HG03432 (cell line): ENCODE measurements at regions not wholly inside any gene's neighbourhood (a gene's known extent, or its start where the extent isn't known, plus 50 kb on each side); places are given as distances from the start of the nearest gene placed in this dataset.

Source experiments
- ATAC-seq: cut with Tn5 transposase; IDR thresholded peaks from one replicate; pipeline ENCODE4 v1.9.1; 2021; ENCODE audit warnings: mild to moderate bottlenecking, moderate library complexity; ENCODE audit not compliant: unreplicated experiment

DNA sequence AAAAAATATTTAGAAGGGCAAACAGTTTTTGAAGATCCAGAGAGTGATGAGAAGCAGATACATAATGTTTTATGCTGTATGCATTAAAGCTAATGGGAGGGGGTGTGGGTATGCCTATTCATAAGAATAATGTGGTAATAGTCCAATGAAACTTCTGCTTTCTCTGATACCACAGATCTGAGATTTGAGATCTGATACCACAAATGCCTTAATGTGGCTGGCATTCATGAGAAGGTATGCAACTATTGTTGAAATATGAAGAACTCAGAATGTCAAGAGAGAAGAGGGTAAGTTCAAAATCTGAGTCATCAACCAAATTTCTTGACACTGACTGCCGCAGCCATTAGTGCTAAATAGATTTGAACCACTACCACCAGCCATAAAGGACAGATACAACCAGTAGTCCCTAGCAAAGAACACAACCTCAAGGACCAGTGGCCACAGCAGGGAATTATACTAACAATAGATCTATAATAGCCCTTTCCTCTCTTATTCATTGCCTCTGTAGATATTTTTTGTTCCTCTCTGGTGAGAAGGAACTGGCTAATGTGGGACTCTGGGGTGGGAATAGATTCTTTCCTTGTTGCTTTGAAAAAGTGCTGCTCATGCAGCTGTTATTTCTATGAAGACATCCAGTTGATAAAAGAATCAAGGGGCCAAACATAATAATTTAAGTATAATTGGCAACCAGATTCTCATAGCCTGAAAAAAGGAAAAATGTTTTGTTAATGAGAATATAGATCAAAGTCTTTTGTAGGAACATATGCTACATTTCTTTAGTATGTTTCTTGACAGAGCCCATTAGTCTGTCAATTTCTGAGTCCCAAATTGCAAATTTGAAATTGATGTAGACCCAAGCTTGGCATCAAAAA lies 256.5 kb upstream of the ZNF608 start:
- peak; percentile 29 for ATAC-seq

DNA sequence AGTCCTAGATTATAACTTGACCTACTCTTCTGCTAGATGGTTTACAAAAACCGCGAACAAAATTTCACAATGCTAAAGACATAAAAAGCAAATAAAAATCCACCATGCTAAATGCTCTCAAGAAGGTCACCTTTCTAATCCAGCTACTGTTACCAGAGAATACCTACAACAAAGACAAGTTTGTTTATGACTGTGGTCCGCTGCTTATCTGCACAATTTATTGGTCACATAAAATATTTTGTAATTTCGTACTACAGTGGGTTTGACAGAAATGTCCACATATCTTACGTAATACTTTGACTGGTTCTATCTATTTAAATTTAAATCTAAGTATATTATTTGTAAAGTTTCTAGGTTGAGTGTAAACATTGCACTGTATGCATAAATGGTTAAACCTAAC lies 257.6 kb upstream of the ZNF608 start:
- no peak for ATAC-seq

DNA sequence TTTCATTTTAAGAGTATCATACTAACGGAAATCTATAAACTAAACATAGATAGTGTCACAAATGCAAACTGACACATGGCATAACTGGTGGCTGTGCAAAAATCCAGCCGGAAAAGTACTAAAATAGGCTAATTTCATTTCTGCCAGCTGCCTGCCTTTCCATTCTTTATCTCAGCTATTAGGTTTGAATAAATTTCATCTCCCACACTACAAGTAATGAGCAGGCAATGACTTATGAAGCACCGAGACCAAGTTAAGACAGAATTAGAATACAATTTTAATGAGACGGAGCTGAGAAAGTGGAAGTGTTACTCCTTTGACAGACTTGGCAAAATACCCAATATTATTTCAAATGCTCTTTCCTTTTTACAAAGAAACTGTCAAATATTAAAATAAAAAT lies 258.8 kb upstream of the ZNF608 start:
- peak; percentile 40 for ATAC-seq

DNA sequence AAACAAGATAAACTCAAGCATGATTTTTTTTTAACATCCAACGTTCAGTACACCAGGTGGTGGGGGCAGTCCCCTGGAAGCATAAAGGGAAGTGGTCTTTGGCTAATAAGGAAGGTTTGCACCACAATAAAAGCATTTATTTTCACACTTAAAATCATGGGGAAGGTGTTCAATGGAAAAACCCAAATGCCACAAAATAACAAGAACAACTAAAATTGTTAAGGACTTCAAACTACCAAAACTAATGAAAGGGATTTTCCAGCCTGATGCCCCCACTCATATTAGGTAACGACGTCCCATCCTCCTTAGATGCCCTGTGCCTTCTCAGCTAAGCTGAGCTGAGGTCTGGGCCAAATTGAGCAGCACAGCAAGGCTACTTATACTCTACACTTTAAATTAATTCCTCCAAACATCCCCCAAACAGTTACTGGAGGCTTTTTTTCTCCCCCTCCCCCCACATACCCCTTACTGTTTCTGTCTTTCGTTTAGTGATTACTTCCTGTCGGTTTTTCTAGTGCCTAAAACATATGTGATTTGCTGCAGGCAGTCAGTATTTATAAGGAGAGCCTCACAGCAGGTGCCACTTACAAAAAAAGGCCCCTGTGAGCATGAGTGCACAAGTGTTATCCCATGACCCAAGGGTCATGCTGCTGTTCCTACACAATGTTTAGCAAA lies 259.7 kb upstream of the ZNF608 start:
- ATAC-seq, result peak; percentile 71

DNA sequence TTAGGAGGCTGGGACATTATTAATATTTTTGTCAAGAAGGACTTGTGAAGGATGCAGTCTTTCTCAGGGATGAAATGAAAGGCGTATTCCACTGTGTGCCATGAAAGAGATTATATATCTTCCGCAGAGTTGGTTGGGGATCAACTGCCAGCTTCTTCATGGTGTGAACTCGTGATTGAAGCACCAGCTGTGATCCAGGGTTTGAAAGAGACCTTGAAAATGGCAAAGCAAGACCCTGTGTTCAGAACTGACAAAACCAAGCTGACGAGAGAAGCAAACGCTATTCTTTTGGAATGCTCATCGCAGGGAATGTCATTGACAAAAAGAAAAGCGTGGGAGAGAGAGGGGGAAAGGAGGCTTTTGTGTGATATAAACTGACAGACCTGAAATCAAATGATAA lies 263.9 kb upstream of the ZNF608 start:
- no peak for ATAC-seq

DNA sequence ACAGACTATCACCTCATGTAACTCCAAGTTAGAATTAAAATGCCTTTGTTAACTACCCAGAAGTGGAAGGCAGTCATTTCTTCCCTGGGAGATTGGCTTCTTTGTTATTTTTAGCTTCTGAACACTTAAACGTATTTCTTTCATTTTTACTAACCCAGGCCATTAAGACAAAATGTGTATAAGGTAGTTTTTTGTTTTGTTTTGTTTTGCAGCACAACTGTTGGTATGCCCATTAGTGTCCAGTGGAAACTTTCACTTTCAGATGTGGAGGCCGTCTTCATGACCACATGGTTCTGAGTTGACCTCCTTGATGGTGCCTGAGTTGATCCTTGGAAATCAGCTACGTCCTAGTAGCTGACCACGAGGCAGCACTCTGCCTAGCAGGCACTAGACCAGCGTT lies 264.6 kb upstream of the ZNF608 start:
- peak; percentile 43 for ATAC-seq

DNA sequence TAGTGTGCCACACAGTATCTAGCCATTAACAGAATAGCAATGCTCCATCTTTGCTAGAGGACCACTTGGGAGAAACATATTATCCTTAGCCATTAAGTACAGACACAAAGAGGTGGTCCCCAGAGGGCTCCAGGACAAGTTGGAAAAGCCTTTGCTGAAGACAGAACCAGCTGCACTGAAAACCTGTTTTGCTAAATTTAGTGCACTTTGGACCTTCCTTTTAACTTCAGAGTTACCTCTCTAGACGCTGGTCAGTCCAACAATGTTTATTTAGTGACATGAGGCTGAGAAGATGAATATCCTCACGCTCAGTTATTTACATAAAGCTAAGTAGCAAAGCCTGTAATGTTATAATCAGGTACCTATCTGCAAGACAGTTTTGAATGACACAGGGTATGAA lies 265.0 kb upstream of the ZNF608 start:
- no peak for ATAC-seq

DNA sequence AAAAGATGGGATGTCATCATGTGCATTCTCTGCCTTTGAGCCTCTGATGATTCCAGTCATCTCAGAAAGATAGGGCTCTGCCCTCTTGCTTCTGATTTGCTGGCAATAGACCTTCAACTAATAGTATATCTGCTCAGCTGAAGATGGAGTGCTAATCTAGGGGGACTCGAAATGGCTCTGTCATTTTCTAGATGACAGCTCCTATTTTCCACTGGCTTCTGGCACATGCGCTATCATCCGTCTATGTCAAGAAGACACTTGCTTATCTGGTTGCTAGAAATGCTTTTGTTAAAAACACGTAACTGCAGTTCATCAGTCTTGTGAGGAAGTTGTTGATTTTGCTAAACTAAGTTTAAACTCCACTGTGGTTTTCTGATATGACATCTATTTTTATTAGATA lies 265.5 kb upstream of the ZNF608 start:
- ATAC-seq, result no peak

DNA sequence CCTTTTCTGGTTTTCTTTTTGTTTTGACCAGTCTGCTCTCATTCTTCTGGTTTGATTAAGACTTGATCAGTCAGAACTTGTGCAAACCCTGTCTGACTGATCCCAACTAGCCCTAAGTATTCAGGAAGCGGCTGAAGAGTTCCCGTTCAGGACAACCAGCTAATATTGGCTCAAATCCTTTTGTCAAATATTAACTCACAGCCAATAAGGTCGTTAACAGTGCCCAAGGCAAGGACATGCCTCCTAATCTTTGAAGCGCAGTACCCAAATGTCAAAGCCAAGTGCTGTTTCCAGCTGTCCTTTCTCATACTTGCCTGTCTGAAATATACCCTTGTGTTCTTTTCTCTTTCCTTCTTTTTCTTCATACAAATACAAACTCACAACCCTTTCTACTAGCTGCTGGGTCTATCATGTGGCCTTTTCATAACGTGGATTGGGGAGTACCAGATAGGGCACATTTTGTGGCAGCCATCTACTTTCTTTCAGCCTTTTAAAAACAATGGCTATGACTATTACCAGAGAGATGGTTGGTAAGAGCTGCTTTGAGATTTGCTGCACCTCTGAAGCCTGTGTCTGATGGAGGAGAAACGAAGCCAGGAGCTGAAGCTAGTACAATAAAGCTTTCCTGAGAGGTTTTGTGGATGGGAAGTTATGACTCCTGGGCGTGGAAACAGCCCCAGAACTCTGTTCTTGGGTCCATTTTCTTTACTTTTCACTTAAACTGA lies 266.4 kb upstream of the ZNF608 start:
- ATAC-seq, result no peak

DNA sequence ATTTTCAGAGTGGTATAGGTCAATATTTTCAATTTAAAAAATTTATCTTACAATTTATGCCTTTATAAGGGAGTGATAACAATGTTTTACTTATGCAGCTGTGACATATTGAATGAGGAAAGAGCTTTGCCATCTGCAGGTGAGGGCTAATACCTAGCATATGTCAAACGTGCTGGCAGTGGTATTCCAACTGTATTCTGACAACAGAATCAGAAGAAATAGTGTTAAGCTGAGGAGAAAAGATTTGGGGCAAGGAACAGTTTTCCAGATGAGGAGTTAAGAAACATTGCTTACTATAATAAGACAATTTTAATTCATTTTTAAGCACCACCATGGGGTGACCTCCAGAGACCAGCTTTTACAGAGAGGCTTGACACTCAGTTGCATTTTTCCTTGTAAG lies 267.8 kb upstream of the ZNF608 start:
- no peak for ATAC-seq

DNA sequence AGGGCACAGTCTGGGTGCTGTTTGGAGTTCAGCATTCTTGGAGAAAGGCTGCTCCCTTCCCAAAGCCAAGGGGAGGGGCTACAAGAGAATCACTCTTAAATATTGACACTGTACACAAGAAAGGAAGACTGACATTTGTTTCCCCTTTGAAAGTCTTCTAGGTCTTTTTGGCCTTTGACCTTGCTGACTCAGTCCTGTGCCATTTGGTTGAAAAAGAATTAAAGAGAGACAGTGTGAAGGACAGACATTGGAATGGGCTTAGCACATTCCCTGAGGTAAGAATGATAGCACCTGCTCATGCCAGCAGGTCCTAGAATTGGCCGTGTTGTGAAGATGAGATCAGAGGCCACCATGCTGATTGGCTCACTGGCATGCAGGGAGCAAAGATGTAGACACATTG lies 271.4 kb upstream of the ZNF608 start:
- no peak for ATAC-seq

DNA sequence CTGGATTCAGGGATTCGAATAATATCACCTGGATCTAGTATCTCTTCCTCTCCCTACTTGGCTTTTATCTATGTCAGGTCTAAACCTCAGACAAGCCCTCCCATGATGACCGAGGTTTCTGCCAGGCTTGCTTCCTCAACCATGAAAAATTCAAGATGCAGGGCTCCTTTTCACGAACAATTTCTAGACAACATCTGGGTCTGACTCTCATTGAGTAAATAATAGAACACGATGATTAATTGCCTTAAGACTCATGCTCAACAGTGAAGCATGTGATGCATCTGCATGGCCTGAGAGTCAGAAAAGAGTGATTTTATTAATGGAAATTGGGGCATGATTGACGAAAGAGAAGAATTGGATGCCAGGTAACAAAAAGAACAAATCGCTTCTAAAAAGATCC lies 277.2 kb upstream of the ZNF608 start:
- ATAC-seq, result no peak

DNA sequence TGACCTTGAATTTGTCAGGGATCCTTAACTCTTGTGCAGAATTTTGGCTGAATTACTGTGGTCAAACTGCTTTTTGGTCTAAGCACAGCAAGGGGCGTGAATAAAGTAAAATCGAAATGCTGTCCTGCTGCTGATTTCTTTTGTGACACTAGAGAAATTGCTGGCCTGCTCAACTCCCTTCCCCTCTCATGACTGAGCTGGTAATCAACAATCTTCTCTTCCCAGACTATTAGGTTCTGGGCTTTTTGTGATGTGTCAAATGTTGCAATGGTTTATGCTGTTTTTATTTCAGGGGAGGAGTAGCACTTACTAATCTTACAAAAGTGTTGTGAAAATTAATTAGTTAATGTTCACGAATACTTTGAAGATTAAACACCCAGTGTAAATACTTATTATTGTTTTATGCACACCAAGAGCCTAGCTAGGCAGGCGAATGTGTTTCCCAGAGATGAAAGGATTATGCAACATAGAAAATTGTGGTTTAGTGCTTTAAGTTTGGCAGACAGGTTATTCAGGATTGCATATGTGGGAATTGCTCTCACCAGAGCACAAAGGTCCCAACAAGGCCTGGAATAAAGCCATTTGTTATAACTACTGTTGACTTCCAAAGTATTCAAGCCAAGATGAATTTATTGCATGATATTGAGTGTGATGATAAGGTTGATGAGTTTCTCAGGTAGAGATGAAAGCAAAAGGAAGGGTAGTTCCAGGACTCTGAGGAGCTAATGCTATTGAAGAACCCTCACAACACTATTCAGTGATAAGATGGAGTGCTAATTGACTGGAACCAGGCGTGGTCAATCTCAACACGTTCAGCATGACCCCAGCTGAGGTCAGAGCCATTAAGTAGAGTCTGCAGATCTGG lies 280.7 kb upstream of the ZNF608 start:
- no peak for ATAC-seq

DNA sequence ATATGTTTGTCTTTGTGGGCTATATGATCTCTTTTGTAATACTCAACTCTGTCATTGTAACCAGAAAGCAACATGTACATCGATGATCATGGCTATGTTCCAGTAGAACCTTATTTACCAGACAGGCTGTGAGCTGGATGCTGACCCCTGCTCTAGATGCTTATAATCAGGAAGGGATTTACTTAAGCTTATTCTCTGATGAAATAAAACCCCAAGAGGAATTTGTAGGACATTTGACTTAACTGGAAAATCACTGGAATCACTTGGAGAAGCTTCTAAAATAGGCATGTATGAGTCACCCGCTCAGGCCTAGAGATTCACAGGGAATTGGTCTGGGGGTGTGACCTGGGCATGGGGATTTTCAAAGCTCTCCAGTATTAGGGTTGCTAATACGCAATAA lies 285.8 kb upstream of the ZNF608 start:
- no peak for ATAC-seq

DNA sequence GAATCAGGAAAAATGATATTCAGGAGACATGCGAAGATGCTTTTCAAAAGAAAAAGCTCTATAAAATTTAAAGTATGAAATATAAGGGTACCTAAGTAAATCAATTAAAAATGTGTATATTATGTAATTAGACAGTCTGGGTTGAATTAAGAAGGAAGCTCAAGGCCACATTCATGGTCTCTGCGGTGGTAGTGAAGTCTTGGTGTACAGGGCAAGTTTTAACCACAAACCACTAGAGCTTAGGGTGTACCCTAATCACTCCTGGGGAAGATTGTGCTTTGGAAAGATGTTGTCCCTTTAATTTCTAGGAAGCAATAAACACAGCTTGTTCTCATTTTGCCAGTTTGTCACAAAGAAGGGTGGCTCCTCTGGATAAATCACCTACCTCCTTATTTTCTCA lies 287.2 kb upstream of the ZNF608 start:
- ATAC-seq, result no peak

DNA sequence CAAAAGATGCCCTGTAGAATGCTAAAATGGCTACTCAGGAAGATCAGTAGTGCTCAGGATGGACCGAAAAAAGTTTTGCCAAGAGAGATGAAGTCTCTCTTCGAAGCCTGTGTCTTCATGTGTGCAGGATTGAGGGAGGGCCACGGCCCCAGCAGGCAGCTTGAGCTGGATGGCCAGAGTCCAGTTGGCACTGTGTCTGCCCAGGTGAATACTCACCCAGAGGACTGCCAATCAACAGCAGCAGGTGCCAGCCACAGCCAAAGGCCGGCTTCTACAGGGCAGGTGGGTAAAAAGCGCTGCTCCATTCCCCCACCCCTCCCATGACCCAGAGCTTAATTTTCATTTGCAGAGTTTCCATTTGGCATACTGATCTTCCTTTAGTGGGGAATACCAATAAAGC lies 287.9 kb upstream of the ZNF608 start:
- ATAC-seq, result no peak

DNA sequence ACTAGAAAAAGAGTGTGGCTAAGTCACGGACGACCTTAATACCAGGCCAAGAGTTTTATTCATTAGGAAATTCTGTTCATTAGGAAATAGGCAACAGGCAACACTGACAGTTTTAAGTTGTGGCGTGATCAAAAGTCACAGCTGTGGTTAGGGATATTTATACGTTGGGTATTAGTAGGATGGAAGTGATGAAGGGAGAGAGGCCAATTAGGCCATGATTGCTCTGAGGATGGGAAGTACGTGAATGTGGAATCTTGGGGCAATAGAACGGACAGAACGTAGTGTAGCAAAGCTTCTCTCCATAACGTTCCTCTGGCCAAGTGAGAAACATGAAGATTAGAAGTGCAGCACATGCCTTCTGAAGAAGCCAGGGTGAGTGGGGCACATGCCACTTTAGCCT lies 290.1 kb upstream of the ZNF608 start:
- ATAC-seq, result no peak

DNA sequence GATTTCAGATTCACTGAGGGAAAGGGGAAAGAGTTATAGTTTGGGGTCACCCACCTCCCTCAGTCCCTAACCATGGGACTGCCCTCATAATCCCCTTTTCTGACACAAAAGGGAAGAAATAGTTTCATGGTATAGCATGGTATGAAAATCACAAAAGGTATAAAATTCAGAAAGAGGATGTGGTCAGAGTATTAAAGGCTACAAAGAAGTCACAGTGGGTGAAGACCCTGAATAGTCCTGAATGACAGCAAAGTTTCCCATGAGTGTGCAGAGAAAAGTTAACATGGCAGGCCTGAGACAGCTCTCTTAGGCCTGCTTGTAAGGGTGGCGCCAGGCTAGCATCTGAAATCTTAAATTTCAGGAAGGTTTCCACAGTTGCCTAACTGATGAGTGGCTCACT lies 290.6 kb upstream of the ZNF608 start:
- no peak for ATAC-seq

DNA sequence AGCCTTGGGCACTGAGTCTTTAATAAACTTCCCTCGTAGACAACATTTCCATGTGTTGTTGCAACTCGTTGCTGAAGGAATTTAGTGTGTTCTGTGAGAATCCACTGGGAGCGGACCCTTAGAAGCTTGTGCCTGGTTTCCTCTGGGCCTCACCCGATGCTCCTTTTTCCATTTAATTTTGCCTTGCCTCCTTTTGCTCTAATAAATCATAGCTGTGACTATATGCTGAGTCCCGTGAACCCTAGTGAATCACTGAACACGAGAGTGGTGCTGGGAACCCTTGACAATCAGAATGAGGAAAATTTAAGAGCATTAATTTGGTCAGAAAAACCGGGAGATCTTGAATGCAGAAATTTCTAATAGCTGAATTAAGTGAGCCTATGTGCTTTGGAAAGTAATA lies 291.1 kb upstream of the ZNF608 start:
- ATAC-seq, result no peak

DNA sequence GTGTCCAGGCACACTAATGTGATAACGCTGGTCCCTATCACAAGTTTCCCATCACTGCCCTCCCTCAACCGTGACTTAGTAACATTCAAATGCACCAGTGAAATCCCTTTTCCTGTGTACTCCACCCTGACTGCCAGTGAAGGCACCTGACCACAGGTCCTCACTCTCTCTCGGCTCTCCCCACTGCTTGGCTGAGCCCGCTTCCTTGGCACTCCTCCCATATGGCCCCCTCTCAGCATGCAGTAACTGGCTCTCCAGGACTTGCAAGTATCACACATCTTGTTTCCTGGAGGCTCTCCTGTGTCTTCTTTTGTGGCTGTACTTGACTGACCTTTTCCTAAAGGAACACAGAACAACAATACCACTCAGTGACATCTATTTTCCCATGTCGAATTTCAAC lies 292.0 kb upstream of the ZNF608 start:
- no peak for ATAC-seq

DNA sequence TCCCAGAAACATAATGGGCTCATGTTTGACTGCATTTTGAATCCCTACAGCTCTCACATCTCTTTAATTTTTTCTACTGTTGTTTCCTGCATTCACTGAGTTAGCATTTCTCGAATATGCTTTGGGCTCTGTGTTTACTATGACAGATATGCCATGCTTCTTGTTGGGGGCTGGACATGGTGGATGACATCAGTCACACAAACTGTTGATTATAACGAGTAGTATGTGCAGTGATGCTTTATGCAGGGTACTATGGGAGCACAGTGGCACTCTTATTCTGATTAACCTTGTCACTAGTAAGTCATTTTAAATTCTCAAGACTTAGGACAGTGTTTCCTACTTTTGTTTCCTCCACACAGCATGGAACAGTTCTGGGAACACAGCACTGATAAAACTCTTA lies 295.4 kb upstream of the ZNF608 start:
- no peak for ATAC-seq
